A673 (cell line): ENCODE measurements at regions not wholly inside any gene's neighbourhood (a gene's known extent, or its start where the extent isn't known, plus 50 kb on each side); places are given as distances from the start of the nearest gene placed in this dataset.

Source experiments
- BruUV-seq: library from RNA; stranded (reverse); fragments of 400-500 nt; replicated peaks from 2 replicates; lab custom pipeline; 2021; lab: Mats Ljungman, UMichigan
- CTCF ChIA-PET: fragments of 300-600 bp; sonication (Branson Sonifier 250); formaldehyde crosslinking; loops from one replicate; lab custom pipeline; 2022; ENCODE audit warnings: antibody characterized with exemption; lab: Charles Lee
- POLR2A ChIA-PET: fragments of 300-600 bp; sonication (Branson Sonifier 250); formaldehyde crosslinking; loops from one replicate; lab custom pipeline; 2022; ENCODE audit warnings: antibody characterized with exemption; ENCODE audit not compliant: low non-redundant PET; lab: Charles Lee
- DNase-seq: peaks from one replicate; pipeline ENCODE4 v3.0.0-alpha.2; 2015; ENCODE audit warnings: low spot score
- H3K27ac ChIP-seq: fragments of 200-600 bp; sonication (generic); 2 replicates; pipeline ENCODE4 v1.5.1; 2016; ENCODE audit warnings: mixed run types, low read depth, mild to moderate bottlenecking, mixed read lengths, antibody characterized with exemption, low read length; ENCODE audit not compliant: poor library complexity, severe bottlenecking
- H3K27me3 ChIP-seq: fragments of 200-600 bp; sonication (generic); replicated peaks from 2 replicates; pipeline ENCODE4 v1.6.1; 2017; ENCODE audit warnings: mixed run types, low read depth, mild to moderate bottlenecking, mixed read lengths, antibody characterized with exemption, low read length; ENCODE audit not compliant: insufficient read depth, poor library complexity
- H3K36me3 ChIP-seq: fragments of 200-600 bp; sonication (generic); 2 replicates; pipeline ENCODE4 v1.6.1; 2016; ENCODE audit warnings: mixed run types, mild to moderate bottlenecking, mixed read lengths, antibody characterized with exemption, low read length; ENCODE audit not compliant: insufficient read depth, poor library complexity, severe bottlenecking
- H3K4me1 ChIP-seq: fragments of 200-600 bp; sonication (generic); 2 replicates; pipeline ENCODE4 v1.6.1; 2017; ENCODE audit warnings: mixed run types, mild to moderate bottlenecking, mixed read lengths, antibody characterized with exemption, low read length; ENCODE audit not compliant: insufficient read depth, poor library complexity, severe bottlenecking
- H3K4me3 ChIP-seq: fragments of 200-600 bp; sonication (generic); 2 replicates; pipeline ENCODE4 v1.5.1; 2016; ENCODE audit warnings: low read depth, mixed run types, mild to moderate bottlenecking, mixed read lengths, low read length; ENCODE audit not compliant: poor library complexity, severe bottlenecking
- H3K9me3 ChIP-seq: fragments of 200-600 bp; sonication (generic); 2 replicates; pipeline ENCODE4 v1.6.1; 2016; ENCODE audit warnings: mixed run types, low read depth, mild to moderate bottlenecking, mixed read lengths, antibody characterized with exemption, low read length; ENCODE audit not compliant: poor library complexity, severe bottlenecking
- CTCF ChIP-seq: fragments of 300-800, 200-600 bp; sonication (generic); conservative IDR thresholded peaks from 2 replicates; pipeline ENCODE4 v1.5.1; 2017; ENCODE audit warnings: low read depth, mild to moderate bottlenecking, antibody characterized with exemption, low read length, moderate library complexity, mixed read lengths
- EZH2 ChIP-seq: fragments of 200-600 bp; sonication (generic); IDR thresholded peaks from 2 replicates; pipeline ENCODE4 v1.6.1; 2017; ENCODE audit warnings: borderline replicate concordance, low read depth, mild to moderate bottlenecking, mixed read lengths, antibody characterized with exemption, low read length; ENCODE audit not compliant: poor library complexity, severe bottlenecking
- intact Hi-C: fragments of 100-400 bp; cut with micrococcal nuclease; formaldehyde crosslinking; loops from one replicate; pipeline ENCODE4 v1.10.0; 2022; ENCODE audit not compliant: unreplicated experiment

GRCh38 chr9:107750741-107751566 is 261.4 kb upstream of the KLF4 start:
- H3K9me3 ChIP-seq, result no peaks in the 10 kb centered on the region
- intact Hi-C loops, result no loop called here
- peak; percentile 6 for DNase-seq
- CTCF ChIA-PET, result no interaction called here
- H3K27me3 ChIP-seq, result no peaks in the 10 kb centered on the region
- H3K4me3 ChIP-seq, result no peak overlapping the region
- POLR2A ChIA-PET, result no interaction called here
- no peaks in the 10 kb centered on the region for H3K4me1 ChIP-seq
- no peak overlapping the region for H3K27ac ChIP-seq
- BruUV-seq, result no TSS peak
- no peak for TF ChIP-seq EZH2
- no peak for TF ChIP-seq CTCF
- no peaks in the 10 kb centered on the region for H3K36me3 ChIP-seq

GRCh38 chr9:107749787-107750444 is 260.3 kb upstream of the KLF4 start:
- H3K4me3 ChIP-seq, result no peak overlapping the region
- ChIA-PET POLR2A (no interaction called here), CTCF (no interaction called here)
- no peaks in the 10 kb centered on the region for H3K4me1 ChIP-seq
- no peaks in the 10 kb centered on the region for H3K36me3 ChIP-seq
- no TSS peak for BruUV-seq
- H3K9me3 ChIP-seq, result no peaks in the 10 kb centered on the region
- H3K27me3 ChIP-seq, result no peaks in the 10 kb centered on the region
- intact Hi-C loops, result no loop called here
- TF ChIP-seq CTCF, result no peak
- no peak for TF ChIP-seq EZH2
- DNase-seq, result peak; percentile 4
- no peak overlapping the region for H3K27ac ChIP-seq

GRCh38 chr9:107744873-107745272 is 255.3 kb upstream of the KLF4 start:
- intact Hi-C loops, result no loop called here
- Histone ChIP-seq H3K4me1 (no peaks in the 10 kb centered on the region), H3K9me3 (no peaks in the 10 kb centered on the region), H3K4me3 (no peak overlapping the region), H3K27ac (no peak overlapping the region), H3K27me3 (no peaks in the 10 kb centered on the region), H3K36me3 (no peaks in the 10 kb centered on the region)
- BruUV-seq, result no TSS peak
- DNase-seq, result no peak
- ChIA-PET POLR2A (no interaction called here), CTCF (no interaction called here)
- TF ChIP-seq CTCF, result no peak
- TF ChIP-seq EZH2, result no peak
